Activated CD8-positive, alpha-beta memory T cell treated with anti-CD3 and anti-CD28 coated beads for 36 hours (primary cell): ENCODE measurements at regions not wholly inside any gene's neighbourhood (a gene's known extent, or its start where the extent isn't known, plus 50 kb on each side); places are given as distances from the start of the nearest gene placed in this dataset.

Source experiments
- CTCF ChIA-PET: fragments of 350-600 bp; sonication (Branson Sonifier 250); formaldehyde crosslinking; loops from one replicate; lab custom pipeline; 2021; ENCODE audit warnings: antibody characterized with exemption; lab: Charles Lee
- POLR2A ChIA-PET: fragments of 350-600 bp; sonication (Branson Sonifier 250); formaldehyde crosslinking; loops from one replicate; lab custom pipeline; 2021; ENCODE audit warnings: antibody characterized with exemption; lab: Charles Lee

GRCh38 chr4:181971411-181971810 is 271.8 kb upstream of the TENM3 start:
- POLR2A ChIA-PET: no interaction called here

GRCh38 chr4:181971973-181972372 is 271.2 kb upstream of the TENM3 start:
- ChIA-PET CTCF (no interaction called here), POLR2A (no interaction called here)

More at GRCh38 chr4:181971411-181971810, 271.8 kb upstream of the TENM3 start:
- CTCF ChIA-PET: no interaction called here

- ChIA-PET POLR2A (no interaction called here), CTCF (no interaction called here)
Measured at GRCh38 chr4:181976764-181977163, 266.4 kb upstream of the TENM3 start.

- ChIA-PET CTCF (no interaction called here), POLR2A (no interaction called here)
Measured at GRCh38 chr4:181982437-181982836, 260.8 kb upstream of the TENM3 start.

- ChIA-PET CTCF (no interaction called here), POLR2A (no interaction called here)
Measured at GRCh38 chr4:181982856-181983255, 260.3 kb upstream of the TENM3 start.

- ChIA-PET CTCF (no interaction called here), POLR2A (no interaction called here)
Measured at GRCh38 chr4:181987392-181987791, 255.8 kb upstream of the TENM3 start.

- CTCF ChIA-PET: no interaction called here
- POLR2A ChIA-PET: no interaction called here
Measured at GRCh38 chr4:181989071-181989470, 254.1 kb upstream of the TENM3 start.

GRCh38 chr4:181991369-181992108 is 251.7 kb upstream of the TENM3 start:
- ChIA-PET POLR2A (no interaction called here), CTCF (no interaction called here)

GRCh38 chr4:181998398-181999295 is 244.6 kb upstream of the TENM3 start:
- POLR2A ChIA-PET: no interaction called here
- CTCF ChIA-PET: interaction anchor here (0.9 kb wide), 1 partner anchor 1196 kb away, joined by 3 read pairs; no protein-coding TSS in a partner anchor

- ChIA-PET CTCF (no interaction called here), POLR2A (no interaction called here)
Measured at GRCh38 chr4:182000077-182000476, 243.1 kb upstream of the TENM3 start.

GRCh38 chr4:182010876-182011275 is 232.3 kb upstream of the TENM3 start:
- CTCF ChIA-PET: no interaction called here
- POLR2A ChIA-PET: no interaction called here

GRCh38 chr4:182014164-182014563 is 229.0 kb upstream of the TENM3 start:
- CTCF ChIA-PET: no interaction called here
- POLR2A ChIA-PET: no interaction called here

- POLR2A ChIA-PET: no interaction called here
- CTCF ChIA-PET: no interaction called here
Measured at GRCh38 chr4:182015014-182015413, 228.2 kb upstream of the TENM3 start.

GRCh38 chr4:182015893-182016292 is 227.3 kb upstream of the TENM3 start:
- POLR2A ChIA-PET: no interaction called here
- CTCF ChIA-PET: no interaction called here

- POLR2A ChIA-PET: no interaction called here
Measured at GRCh38 chr4:182017038-182017437, 226.2 kb upstream of the TENM3 start.

GRCh38 chr4:182018691-182019090 is 224.5 kb upstream of the TENM3 start:
- POLR2A ChIA-PET: no interaction called here
- CTCF ChIA-PET: no interaction called here

More at GRCh38 chr4:182017038-182017437, 226.2 kb upstream of the TENM3 start:
- CTCF ChIA-PET: no interaction called here

- POLR2A ChIA-PET: no interaction called here
- CTCF ChIA-PET: no interaction called here
Measured at GRCh38 chr4:182019148-182019652, 224.0 kb upstream of the TENM3 start.

- ChIA-PET POLR2A (no interaction called here), CTCF (no interaction called here)
Measured at GRCh38 chr4:182022909-182023308, 220.3 kb upstream of the TENM3 start.

- ChIA-PET POLR2A (no interaction called here), CTCF (no interaction called here)
Measured at GRCh38 chr4:182023469-182023868, 219.7 kb upstream of the TENM3 start.

- ChIA-PET CTCF (no interaction called here), POLR2A (no interaction called here)
Measured at GRCh38 chr4:182042945-182043344, 200.3 kb upstream of the TENM3 start.
